ENCODE measurements at regions not wholly inside any gene's neighbourhood (a gene's known extent, or its start where the extent isn't known, plus 50 kb on each side); places are given as distances from the start of the nearest gene placed in this dataset.
"Not testable (repeated sequence)": the region's sequence is repeated elsewhere in the genome, so short reads cannot be mapped to it uniquely, and the experiment has no call there.

DNA sequence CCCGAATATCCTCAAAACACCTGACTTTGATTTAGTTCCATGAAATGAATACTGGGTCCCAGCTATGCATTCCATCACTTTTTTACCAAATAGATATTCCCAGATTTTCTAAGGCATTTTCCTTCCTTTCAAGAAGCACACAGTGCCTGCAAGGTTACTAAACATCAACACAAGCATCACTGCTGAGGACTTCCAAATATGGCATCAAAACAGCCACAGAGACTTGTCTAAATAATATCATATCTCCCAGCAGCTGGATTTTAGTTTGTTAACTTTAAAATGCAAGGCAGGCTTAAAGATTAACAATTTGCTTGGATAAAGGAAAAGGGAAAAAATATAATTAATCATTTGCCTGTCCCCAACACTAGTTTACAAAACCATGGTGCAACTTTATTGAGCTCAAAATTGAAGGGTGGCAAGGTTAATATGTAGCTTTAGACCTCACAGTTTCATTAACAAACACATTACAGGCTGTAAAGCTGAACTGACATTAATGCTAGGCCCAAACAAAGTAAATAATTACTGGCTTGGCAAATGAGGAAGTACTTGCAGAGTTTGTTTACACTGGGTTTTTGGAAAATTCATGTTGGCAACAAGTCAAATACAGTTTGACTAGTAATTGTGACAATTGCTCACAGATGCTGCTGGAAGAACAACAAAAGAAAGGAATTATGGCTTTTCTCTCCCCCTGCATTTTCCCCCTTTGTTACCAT is 401.7 kb upstream of the CDIN1 start:
- no peak for DNase-seq (ENCODE audit: low spot score)

DNA sequence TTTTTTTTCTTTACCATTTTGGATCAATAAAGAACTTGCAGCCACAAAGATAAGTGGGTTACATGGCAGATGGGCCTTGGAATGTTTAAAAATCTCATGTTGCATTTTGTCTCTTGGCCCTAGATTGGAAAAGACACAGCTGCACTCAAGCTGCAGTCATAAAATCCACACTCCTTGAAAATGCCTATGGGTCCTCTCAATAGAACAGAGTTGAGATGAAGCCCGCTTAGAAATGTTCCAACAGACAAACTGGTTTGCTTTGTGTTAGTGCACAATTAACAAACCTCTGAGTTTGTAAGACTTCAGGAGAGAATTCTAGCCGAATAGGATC is 401.2 kb upstream of the CDIN1 start:
- no peak for DNase-seq (ENCODE audit: low spot score)

DNA sequence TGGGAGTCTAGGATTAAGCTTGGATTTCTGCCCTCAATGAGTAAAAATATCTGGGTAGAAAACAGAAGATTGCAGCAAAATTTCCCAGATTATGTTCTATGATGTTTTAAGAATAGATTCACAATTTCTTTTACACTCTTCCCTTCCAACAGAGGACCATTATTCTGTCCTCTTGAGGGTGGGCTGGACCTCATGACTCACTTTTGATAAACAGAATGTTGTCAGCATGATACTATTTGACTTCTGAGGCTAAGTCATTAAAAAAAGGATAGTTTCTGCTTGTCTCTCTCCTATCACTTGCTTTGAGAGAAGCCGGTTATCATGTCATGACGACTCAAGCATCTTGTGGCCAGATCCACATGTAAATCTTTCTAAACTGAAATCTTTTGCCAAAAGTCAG is 396.2 kb upstream of the CDIN1 start:
- DNase-seq (ENCODE audit: low spot score): no peak

DNA sequence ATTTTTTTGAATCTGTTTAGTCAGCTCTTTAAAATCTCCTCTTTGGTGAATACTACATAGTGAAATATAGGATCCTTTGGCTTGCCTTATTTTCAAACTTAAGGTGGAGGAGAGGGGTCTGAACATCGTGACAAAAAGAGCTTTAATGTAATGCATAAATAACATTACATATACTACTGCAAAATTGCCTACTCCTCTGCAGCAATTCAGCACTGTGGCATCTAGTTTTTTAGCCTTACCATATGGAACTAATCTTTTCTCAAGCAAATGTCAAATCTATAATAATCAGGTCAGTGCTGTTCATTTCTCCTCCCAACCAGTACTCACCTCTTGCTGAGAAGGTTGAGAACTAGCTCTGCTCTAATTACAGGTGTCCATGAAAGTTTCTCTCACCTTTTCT is 394.0 kb upstream of the CDIN1 start:
- DNase-seq (ENCODE audit: low spot score): no peak

DNA sequence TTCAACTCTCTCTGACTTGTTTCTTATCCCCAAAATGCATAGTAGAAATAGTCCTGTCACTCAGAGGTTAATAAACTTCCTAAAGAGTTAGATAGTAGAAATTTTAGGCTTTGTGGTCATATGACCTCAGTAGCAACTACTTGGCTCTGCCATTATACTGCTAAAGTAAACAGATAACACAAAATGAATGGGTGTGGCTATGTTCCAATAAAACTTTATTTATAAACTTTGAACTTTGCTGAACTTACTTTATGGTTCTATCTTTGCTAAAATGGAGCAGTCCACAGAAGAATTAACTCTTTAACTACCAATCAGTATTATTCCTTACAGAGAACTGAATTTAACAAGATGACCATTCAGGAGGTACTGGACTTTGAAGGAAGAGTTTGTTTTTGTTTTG is 393.6 kb upstream of the CDIN1 start:
- no peak for DNase-seq (ENCODE audit: low spot score)

DNA sequence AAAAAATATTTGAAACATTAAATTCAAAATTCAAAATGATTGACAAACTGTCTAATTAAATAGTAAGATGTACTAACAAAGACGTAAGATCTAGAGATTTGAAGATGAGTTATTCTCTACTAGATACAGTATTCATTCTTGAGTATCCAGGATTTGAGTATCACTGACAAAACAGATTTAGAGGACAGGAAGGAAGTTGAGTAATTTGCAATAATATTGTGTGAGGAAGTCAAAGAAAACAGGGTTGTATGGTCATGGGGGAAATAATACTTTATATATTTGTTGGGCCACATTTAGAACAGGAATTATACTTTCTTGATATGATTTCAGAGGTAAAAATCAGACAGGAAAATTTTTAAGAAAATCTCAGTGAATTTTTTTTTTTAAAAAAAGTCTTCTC is 393.1 kb upstream of the CDIN1 start:
- DNase-seq (ENCODE audit: low spot score): peak; percentile 21

DNA sequence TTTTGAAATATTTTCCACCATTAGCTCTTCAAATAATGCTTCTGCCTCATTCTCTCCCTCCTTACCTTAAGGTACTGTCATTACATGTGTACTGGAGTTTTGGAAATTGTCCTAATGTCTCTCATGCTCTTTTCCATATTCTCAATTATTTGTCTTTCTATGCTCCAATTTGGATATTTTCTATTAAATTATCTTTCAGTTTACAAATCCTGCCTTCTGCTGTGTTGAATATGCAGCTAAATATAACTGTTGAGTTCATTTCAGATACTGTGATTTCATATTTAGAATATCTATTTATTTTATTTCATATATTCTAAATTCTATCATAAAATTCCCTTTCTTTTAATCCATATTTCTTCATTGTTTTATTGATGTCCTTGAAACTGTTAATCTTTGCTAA is 388.0 kb upstream of the CDIN1 start:
- no peak for DNase-seq (ENCODE audit: low spot score)

DNA sequence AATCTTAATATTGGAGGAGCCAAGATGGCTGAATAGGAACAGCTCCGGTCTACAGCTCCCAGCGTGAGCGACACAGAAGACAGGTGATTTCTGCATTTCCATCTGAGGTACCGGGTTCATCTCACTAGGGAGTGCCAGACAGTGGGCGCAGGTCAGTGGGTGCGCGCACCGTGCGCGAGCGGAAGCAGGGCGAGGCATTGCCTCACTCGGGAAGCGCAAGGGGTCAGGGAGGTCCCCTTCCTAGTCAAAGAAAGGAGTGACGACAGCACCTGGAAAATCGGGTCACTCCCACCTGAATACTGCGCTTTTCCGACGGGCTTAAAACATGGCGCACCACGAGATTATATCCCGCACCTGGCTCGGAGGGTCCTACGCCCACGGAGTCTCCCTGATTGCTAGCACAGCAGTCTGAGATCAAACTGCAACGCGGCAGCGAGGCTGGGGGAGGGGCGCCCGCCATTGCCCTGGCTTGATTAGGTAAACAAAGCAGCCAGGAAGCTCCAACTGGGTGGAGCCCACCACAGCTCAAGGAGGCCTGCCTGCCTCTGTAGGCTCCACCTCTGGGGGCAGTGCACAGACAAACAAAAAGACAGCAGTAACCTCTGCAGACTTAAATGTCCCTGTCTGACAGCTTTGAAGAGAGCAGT is 383.9 kb upstream of the CDIN1 start:
- DNase-seq (ENCODE audit: low spot score): not testable (repeated sequence)

DNA sequence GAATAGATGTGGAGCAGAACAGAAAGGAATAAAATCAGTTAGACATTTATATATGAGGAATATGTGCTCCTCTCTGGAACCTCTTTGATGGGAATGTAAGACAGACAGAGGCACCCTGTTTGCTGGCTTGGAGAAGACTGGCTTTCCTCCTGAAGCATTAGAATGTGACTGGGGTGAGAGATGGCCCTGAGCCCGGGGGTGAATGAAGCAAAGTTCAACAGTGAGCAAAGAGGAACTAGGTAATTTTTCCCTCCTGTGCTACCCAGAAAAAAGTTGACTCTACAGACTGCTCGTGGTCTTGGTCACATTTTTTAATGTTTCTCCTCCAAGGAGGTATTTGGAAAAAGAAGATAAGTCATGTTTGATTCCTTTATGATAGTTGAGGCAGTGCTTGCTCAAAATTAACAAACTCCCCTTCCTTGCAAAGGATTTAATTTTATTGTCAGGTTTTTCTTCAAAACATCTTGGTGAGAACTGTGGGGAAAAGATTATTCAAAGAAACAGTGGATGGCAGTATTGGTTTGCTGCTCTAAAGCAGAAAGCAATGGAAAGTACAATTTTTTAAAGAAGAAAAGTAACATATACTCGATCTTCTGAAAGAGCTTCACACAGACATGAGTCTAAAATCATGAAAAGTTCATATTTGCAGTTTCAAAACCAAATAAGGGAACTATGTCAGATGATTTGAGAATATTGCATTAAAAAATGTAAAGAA is 370.4 kb upstream of the CDIN1 start:
- DNase-seq (ENCODE audit: low spot score): no peak

DNA sequence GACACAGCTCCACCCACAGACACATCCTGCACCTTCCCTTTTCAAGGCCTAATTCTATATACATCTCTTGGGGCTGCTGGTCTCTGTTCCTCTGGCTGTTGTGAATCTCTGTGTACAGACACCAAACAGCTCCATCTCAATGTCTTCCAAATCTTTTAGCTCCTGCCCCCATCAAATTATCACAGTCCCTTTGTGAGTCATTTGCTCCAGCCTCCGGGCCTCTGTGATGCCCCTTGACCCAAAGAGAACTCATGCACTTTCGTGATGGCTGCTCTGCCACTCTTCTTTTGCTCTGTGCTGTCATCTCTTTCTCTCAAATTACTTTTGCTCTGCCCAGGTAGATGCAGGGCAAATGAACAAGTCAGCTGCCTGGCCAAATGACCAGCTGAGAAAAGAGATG is 369.0 kb upstream of the CDIN1 start:
- DNase-seq (ENCODE audit: low spot score): no peak

DNA sequence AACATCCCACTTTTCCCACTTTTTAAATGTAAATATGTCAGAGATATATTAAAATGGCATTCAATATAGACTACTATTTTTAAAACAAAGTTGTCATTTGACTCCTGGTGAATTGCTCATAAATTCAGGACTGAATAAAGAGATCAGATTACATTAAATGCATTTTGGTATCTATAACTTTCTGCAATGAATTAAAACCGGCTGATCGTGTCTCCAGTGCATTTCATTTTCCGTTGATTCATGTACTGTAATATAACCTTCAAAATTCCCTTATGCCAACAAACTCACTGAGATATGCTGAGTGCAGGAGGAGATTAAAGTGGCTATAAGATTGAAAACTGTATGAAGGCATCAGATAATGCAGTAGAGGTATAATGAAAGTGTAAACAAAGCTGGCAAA is 361.1 kb upstream of the CDIN1 start:
- no peak for DNase-seq (ENCODE audit: low spot score)

DNA sequence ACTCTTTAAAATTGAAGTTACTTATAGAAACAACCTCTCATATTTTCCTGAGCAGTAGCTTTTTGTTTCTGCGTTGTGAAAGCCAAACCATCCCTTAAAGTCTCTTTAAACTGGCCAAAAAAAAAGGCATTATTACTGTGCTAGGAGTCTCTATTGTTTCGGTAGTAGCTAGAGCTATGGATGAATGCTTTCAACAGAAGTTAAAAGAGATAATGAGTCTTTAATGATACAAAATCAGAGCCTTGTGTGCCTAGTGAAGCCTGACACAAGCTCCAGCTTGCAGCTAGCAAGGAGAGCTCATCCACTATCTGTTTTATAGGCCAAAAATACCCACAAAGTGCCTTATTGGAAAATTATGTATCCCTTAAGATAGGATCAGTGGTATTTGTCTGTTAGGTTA is 360.4 kb upstream of the CDIN1 start:
- no peak for DNase-seq (ENCODE audit: low spot score)

DNA sequence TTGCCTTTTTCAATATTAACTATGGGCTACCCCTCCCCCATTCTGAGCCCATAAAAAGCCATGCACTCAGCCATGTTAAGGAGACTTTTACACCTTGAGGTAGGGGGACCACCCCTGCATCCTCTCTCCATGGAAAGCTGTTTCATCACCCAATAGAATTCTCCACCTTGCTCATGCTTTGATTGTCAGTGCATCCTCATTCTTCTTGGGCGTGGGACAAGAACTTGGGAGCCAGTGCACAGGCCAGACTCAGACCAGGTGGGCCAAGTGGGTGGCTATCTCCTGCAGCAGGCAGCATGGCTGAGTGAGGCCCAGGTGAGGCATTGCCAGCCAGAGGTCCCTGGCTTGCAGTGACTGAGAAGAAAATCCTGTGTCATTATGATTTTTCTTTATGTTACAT is 357.4 kb upstream of the CDIN1 start:
- no peak for DNase-seq (ENCODE audit: low spot score)

DNA sequence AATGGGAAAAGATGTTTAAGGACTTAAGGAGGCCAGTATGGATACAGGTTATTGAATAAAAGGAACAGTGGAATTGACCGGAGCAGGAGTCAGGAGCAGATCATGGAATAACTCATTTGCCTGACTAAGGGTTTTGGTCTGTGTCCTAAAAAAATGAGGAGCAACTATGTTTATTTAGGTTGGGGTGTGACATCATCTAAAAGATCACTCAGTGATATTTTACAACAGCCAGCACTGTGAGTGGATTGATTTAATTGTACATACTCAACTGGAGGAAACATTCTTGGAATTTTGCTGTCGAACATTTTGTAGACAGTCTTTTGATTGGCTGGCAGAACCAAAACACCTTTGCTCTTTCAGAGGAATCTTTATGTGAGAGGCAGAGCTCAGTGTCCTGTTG is 348.6 kb upstream of the CDIN1 start:
- DNase-seq (ENCODE audit: low spot score): no peak

DNA sequence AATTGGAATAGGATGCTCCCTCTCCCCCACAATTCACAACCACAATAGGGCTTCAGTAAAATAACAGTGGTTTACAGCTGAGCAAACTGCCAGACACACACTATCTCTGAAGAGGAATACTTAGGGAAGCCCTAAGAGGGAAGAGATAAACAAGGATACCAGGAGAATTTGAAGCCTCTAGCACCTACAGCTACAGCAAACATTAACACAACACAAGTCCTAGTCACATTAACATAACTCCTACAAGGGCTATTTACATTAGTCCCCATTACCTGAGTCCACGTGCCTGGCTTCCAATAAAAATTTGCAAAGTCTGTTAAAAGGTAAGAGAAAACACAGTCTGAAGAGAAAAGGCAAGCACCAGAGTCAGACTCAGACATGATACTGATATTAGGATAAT is 346.9 kb upstream of the CDIN1 start:
- no peak for DNase-seq (ENCODE audit: low spot score)

DNA sequence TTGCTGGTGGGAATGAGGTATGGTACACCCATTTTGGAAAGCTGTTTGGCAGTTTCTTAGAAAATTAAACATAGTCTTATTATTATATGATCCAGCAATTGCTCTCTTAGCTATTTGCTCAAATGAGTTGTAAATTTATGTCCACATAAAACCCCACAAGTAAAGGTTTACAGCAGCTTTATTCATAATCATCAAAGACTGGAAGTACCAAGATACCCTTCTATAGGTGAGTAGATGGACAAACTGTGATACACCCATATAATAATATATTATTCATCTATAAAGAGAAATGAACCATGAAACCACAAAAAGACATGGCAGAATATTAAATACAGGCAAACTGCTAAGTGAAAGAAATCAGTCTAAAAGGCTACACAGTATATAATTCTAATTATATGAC is 344.7 kb upstream of the CDIN1 start:
- no peak for DNase-seq (ENCODE audit: low spot score)

DNA sequence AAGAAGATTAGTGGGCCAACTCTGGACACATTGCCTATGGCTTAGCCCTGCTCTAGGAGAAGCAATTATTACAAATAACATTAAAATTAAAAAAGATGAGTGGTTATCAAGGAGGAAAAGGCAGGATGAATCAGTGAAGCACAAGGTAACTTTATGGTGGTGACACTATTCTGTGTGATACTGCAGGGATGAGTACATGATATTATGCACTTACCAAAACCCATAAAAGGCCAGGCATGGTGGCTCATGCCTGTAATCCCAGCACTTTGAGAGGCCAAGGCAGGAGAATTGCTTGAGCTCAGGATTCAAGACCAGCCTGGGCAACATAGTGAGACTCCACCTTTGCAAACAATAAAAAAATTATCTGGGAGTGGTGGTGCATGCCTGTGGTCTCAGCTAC is 344.3 kb upstream of the CDIN1 start:
- no peak for DNase-seq (ENCODE audit: low spot score)

DNA sequence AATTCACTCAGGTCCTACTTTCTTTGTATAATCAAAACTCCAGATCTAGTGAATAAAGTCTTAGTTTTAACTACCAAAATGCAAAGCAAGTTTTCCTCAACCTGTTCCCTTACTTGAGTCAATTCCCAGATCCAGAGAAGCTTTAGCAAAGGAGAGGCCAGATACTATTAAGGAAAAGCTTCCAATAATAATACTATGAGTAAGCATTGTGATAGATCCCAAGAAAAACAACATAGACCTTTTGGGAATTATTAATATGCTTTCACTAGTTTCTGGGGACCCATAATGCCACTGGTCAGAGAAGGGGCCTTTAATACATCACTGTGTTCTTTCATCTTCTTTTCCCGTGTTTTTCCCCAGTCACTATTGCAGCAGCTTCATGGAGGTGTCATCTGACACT is 339.9 kb upstream of the CDIN1 start:
- no peak for DNase-seq (ENCODE audit: low spot score)

DNA sequence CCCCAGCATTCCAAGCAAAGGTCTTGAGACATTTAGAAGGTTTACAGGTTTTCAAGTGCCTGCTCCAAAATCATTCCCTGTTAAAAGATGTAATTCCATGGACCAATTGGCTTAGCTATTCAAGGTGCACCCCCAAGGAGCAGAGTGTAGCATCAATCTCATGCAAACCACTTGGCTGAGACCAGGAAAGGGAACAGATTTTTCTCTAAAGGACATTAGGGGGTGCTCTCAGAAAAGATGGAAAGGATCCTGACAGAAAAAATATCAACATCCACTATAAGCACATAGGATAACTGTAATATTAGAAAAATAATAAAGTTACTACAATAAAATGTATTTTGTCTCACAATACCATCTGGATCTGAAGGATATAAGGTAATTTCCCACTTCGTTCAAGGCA is 328.0 kb upstream of the CDIN1 start:
- no peak for DNase-seq (ENCODE audit: low spot score)

DNA sequence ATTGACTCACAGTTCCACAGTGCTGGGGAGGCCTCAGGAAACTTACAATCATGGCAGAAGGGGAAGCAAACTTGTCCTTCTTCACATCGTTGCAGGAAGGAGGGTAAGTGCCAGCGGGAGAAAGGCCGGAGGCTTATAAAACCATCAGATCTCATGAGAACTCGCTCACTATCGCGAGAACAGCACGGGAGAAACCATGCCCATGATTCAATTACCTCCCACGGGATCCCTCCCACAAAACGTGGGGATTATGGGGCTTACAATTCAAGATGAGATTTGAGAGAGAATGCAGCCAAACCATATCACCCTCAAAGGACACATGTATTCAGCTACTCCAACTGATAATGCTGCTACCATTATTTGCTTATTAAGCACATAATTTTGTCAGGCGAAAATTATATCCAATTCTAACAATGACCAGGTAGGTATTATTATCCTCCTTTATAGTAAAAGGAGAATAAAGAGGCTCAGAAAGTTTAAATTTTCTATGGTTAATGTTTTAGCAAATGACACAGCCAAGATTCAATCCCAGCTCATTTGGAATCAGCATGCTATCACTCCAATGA is 327.2 kb upstream of the CDIN1 start:
- no peak for DNase-seq (ENCODE audit: low spot score)

DNA sequence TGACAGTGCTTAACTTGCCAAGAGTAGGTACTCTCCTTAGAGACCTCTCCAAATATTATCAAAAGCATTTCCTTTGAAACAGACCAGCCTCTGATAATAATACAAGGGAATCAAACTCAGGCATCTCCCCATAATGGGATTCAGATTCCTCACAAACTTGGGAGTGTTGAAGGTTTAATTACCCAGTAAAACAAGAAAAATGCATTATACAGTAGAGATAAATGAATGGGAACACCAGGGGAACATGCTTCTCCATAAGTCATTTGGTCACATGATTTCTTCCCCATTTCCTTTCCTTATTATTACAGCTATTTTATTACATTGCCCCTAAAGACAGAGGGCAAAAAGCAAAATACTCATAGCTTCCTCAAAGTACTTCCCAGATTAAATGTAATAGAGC is 325.0 kb upstream of the CDIN1 start:
- no peak for DNase-seq (ENCODE audit: low spot score)

DNA sequence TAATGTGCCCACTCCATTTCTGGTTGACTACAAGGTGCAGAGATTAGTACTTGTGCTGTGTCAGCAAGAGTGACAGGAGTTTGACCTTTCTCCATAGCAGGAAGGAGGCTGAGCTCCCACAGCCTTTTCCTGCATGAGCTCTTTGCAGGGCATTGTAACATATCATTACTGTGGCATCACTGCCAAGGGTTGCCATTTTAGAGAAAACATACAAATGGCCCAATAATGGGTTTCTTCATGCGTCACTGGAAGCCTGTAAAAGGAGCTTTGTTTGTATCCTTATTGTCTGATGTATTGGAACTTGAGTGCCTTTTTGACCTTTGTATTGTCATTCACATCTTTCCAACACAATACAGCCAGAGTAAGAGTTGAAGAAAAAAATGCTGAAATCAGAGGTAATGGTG is 323.0 kb upstream of the CDIN1 start:
- no peak for DNase-seq (ENCODE audit: low spot score)

DNA sequence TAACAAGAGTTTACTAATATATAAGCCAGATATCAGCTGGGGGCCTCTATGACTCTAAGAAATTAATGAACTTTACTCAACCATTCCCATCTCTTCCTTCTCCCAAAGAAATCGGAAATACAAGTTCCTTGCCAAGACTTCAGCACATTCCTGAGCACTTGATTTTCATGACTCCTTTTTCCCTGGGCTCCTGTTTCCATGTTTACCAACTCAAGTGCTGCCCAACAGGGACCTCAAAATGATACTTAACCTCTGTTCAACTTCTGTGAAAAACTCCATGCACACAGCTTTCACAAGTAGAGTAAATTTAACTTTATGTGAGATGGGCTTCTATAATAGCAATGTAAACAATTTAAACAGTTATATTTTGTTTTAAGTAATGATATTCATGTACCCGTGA is 315.8 kb upstream of the CDIN1 start:
- DNase-seq (ENCODE audit: low spot score): no peak

Data from kidney capillary endothelial cell (primary cell).